ENCODE measurements at regions not wholly inside any gene's neighbourhood (a gene's known extent, or its start where the extent isn't known, plus 50 kb on each side); places are given as distances from the start of the nearest gene placed in this dataset.
"Not testable (repeated sequence)": the region's sequence is repeated elsewhere in the genome, so short reads cannot be mapped to it uniquely, and the experiment has no call there.

DNA sequence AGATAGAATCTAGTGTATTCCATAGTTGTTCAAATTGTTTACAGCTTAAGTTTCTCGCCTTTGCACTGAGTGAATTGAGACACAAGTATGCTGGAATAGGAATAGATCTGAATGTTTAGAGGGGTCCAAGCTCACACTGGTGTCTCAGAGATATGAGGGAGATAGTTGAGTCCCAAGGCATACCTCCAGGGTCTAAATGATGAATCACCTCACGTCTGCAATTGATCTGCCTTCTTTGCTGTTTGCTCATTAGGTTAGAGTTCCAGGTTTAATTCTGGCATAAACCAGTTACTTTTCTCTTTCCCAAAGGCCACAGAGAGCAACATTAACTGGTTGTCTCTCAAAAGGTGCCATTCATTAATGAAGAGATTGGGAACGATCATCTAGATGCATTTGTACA lies 106.3 kb upstream of the MME start:
- no peak for DNase-seq

DNA sequence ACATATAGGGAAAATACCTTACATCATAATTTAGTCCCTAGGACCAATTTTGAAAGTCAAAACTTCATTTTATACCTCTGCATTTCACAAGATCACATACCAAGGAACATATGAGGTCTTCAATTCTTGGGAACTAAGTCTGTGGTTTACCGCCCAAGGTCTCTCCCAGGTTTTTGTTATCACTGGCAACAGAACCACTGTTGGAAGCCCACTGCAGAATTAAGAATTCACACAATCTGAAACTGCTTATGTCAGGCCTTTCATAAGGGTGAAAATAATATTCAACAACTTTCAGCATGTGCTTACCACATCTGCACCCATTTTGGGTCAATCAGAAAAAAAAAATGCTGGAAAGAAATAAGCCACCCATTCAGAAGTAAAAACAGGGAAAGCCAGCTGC lies 107.2 kb upstream of the MME start:
- no peak for DNase-seq

DNA sequence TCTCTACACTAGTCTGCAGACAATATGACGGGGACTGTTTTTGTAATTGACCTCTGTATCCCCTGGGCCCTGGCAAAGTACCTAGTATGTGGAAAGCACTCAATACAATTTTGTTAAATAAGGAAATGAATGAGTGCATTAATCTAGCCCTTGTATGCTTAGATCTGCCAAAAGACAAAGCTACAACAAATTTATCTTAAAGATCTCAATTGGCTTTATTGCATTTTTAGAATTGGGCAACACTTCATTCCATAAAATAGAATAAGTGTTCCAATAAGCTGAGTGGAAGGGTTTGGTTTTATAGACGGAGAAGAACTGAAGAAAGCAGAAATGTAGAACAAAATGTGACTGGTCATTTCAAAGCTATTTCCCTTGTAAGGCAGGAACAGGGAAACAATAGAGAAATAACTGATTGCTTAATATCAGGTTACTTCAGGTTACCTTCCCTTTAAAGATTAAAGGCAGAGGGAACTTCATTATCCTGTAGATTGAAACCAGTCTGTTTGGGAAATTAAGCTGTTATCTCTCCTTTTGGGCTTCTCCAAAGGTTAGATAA lies 108.3 kb upstream of the MME start:
- no peak for DNase-seq

DNA sequence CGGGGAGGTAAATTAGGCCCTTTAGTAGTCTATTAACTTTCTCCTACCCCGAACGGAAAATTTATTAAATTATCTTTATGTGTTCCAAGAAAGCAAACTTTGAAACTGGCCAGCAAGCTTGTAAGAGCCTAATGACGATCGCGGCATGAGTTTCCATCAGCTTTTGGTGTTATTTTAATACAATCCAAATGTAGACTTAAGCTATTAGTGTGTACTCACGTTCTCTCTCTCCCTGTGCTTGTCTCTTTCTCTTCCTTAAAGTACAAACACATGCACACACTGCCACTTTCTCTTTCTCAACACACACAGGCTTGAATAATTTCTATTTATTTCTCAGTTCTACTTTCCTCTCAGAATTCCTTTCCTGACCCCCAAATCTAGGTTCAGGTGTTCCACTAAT lies 108.8 kb upstream of the MME start:
- no peak for DNase-seq

DNA sequence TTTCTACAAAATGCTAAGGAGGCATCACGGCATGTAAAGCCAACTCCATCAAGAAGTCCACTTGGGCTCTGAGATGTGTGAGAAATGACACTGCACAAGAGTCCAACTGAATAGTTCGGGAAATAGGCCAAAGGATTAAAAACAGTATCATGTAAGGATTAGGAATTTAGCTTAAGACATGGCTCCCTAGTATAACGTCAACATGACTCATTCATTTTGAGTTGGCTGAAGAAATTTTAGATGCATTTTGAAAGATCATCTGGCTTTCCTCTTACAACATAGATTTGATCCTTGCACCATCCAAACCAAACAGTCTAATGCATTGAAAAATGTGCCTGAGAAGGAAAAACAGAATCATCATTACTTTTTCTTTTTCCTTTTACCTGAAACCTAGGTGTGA lies 109.3 kb upstream of the MME start:
- DNase-seq: no peak

DNA sequence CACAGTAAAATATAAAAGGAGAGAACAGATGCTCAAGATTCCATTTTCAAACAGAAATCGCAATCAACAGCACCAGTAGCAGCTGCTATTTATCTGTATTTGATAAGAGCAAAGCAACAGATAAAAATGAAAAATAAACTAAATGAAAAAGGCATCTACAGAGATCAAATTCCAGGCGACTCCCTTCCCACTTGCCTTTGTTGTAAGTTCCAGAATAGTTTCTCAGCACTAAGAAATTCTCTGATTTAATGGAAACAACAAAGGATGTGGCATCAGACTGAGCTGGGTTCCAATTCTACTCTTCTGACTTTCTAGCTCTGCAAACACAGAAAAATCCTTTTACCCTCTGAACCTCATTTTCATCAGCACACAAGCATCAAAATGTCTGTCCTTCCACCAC lies 110.8 kb upstream of the MME start:
- DNase-seq: no peak

DNA sequence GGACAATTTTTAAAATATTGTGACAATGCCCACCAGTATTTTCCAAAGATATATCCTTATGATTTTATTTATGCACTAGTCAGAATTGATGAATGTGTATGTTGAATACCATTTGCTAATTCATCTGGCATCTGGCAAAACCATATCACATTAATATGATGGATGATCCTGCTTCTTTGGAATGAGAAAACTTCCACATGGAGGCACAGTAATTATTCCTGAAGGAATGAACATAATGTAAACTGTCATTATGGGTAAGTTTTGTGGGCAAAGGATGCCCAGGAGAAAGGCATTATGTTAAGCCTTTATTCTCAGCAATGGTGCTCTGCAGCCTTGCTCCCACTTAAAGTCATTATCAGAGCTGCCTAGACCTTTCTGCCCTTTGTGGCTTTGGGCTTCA lies 113.0 kb upstream of the MME start:
- no peak for DNase-seq

DNA sequence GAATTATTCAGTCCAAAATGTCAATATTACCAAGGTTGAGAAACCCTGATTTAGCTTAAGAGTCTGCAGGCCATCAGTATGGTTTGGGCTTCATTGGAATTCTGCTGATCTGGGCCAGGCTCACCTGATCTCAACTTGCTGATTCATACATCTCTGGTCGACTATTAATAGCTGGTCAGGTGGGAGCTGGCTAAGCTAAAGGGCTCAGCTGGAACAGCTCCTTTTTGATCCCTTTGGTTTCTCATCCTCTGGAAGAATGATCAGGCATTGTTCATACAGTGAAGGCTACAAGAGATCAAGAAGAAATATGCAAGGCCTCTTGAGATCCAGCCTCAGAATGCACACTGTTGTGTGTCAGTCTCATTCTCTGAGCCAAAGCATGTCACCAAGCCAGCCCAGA lies 123.3 kb upstream of the MME start:
- no peak for DNase-seq

DNA sequence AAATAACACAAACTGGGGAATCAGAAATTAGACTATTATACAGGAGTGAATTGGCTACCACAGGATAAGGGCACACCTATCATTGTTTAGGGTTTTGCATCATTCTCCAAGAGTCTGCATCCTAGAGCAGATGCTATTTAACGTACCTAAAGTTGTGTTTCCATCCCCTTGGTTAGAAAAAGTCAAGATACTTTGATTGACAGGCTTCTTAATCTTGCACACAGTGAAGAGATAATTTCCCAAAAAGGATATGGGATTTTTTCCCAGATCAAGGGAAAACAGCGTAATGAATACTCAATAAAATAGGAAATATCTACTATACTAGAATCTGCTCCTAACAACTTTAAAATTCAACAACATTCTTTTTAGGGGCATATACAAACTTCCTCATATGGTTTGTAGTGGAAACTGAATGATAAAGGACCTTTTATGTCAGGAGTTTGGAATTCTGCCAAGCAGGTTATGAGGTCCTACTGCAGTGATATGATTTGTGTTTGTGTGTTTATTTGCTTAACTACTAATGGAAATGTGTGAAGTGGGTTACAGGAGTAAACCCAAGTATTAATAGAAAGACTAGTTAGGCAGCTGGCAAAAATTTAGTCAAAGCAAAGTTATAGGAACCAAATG lies 124.1 kb upstream of the MME start:
- DNase-seq: no peak

DNA sequence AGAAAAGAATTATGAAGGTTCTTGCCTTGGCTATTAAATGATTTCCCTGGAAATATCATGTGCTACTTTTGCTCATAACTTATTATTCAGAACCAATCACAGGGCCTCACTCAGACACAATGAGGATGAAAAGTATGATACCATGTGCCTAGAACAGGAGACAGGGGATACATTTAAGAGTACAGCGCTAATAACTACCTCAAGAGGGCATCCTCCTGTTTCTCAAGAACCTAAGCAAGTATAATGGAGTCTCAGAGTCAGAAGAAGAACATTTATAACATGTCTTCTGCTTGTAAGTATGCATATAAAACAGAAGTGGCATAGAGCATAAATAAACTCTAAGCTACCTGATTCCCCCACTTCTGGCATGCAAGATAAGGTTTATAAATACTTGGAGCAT lies 125.4 kb upstream of the MME start:
- no peak for DNase-seq

DNA sequence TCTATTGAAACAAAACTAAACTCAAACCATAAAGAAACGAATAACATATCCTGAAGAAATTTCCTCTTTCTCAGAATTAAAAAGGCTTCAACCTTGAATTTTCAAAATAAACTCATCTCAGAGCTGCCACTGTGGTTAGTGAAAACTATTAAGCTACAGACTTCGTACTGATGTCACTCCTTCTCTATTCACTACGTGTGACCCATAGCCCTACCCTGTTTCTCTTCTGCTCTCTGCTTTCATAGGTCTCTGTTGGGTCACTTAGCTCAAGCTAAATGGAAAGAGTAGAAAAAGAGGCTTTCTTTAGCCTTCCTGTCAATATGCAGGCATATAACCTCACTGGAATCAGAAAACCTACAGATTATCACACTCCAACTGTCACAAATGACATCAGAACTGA lies 126.6 kb upstream of the MME start:
- no peak for DNase-seq

DNA sequence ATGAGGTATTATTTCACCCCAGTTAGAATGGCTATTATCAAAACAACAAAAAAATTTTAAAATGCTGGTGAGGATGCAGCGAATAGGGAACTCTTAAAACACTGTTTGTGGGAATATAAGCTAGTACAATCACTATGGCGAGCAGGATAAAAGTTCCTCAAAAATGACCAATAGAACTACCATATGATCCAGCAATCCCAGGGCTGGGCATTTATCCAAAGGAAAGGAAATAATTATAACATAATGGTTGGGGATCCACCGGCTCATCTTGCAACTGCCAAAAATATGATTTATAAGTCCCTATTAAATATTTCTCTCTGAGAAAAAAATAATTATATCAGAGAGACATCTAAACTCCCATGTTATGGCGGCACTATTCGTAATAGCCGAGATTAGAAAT lies 127.6 kb upstream of the MME start:
- no peak for DNase-seq

DNA sequence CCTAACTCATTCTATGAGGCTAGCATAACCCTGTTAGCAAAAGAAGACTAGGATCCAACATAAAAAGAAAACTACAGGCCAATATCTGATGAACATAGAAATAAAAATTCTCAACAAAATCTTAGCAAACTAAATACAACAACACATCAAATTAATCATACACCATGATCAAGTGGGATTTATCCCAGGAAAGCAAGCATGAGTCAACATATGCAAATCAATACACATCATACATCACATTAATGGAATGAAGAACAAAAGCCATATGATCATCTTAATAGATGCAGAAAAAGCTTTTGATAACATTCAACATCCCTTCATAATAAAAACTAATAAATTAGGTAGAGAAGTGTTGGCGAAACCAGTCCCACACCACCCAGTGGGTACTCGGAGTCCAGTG lies 136.1 kb upstream of the MME start:
- no peak for DNase-seq

DNA sequence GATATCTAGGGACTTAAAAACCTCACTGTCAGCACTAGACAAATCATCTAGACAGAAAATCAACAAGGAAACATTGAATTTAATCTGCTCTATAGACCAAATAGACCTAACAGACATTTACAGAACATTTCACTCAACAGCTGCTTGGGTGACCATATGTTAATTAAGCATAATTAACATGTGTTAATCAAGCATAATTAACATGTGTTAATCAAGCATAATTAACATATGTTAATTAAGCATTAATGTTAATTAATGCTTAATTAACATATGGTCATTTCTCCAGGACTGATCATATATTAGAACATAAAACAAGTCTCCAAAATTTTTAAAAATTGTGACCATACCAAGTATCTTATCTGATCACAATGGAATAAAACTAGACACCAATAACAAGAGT lies 137.3 kb upstream of the MME start:
- no peak for DNase-seq

DNA sequence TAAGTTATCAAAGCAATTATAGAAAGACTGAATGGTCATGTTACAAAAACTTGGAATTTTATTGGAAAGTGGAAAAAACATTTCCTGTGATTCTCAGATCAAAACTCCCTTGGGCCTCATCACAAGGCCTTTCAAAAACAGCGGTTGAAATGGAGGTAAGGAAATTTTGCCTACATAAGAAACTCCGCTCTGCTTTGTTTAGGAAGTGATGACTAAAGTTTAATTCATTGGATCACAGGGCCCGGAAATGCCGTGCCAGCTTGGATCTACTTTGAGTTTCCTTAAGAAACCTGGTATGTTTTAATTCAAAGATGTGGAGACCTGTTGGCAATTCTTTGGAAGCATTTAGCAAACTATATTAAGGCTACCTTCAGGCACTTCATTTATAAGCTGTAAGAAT lies 143.9 kb upstream of the MME start:
- no peak for DNase-seq

DNA sequence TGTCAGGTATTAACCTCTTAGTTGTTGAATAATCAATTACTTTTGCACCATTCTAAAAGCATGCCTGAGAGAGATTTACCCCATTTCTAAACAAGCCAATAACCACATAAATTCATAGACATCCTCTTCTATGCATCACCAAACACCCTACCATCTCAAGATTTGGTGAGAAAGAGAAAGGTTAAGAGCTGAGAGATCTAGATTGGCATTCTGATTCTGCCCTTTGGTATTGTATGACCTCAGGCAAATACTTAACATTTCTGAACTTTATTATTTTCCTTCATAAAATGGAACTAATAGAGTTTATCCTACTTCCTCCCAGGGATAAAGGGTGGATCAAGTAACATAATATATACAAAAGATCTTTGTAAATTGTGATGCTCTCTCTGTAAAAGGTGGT lies 146.5 kb upstream of the MME start:
- no peak for DNase-seq

DNA sequence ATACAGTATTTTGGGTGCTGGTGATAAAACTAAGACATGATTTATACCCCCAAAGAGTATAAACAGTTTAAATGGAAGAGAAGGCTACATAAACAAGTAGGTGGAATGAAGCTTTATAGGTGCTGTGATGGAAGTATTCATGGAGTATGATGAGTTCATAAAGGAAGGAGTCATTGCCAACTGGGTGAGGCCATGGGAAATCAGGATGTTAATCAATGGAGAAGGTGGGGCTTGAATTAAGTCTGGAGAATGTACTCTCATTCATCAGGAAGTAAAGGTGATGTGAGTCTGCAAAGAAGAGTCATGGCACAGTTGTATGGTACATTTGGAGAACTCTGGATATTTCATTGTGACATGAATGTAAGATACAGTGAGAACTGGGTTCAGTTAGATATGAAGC lies 147.5 kb upstream of the MME start:
- DNase-seq: no peak

DNA sequence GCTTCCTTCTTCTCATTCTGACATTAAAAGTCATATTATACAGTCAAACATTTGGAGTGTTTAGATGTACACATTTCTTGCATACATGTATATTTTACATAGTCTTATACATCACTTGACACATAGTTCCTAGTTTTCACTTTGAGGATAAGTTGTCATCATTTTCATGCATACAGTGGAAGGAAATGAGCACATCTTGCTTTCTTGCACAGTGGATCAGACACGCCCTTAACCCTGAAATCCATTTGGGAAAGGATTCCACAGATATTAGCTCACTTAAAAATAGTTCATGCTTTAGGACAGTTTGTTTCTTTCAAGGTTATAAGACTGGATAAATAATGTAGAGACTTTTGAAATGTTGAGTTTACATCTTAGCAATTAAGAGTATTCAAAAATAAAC lies 148.6 kb upstream of the MME start:
- DNase-seq: no peak

DNA sequence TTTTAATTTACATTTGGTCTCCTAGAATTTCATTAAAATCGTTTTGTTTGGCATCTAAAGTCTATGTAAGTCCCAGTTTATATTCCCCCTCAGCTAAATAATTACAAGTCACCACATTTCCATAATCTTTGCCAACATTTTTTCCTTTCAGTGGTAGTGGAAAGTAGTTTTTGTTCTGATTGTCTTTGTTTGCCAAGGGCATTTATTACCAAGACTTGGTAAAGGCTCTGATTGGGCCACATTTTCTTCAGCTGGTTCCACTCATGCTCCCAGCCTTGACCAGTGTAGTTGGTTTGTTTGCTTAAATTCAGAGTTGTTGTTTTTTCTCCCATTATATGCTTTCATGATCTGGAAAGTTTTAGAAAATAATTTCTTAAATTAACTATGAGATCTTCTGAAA lies 153.4 kb upstream of the MME start:
- DNase-seq: no peak

DNA sequence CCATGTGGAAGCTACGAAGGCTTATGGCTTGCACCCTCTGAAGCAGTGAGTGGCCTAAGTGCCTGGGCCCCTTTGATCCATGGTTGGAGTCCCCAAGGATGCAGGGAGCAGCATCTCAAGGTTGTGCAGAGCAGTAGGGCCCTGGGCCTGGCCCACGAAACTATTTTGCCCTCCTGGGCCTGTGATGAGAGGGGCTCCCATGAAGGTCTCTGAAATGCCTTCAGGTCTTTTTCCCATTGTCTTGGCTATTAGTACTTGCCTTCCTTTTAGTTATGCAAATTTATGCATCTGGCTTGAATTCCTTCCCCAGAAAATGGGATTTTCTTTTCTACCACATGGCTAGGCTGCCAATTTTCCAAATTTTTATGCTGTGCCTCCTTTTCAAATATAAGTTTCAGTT lies 158.8 kb upstream of the MME start:
- no peak for DNase-seq

DNA sequence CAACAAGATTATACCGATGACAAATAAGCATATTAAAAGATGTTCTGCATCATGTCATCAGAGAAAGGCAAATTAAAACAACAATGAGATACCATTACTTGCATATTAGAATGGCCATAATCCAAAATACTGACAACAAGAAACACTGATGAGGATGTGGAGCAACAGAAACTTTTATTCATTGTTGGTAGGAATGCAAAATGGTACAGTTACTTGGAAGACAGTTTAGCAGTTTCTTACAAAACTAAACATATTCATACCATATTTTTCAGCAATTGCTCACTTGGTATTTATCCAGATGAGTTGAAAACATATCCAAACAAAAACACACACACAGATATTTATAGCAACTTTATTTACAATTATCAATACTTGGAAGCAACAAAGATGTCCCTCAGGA lies 160.9 kb upstream of the MME start:
- no peak for DNase-seq

DNA sequence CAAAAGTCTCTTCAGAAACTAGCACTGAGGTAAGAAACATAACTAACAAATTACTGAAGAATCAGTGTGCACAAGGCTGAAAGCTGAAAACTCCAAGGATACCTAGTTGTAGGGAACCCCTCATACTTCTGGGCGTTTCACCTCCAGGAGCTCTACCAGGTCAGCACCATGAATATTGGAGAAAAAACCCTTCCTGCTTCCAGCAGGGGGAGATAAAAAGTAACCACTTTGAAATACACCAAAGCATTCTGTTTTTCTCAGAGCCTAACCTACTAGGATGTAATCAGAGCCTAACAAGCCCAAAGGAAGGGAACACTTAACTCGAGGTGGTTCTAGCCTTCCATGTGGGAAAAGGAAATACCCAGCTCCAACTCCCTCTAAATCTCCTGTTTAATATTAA lies 175.8 kb upstream of the MME start:
- no peak for DNase-seq

DNA sequence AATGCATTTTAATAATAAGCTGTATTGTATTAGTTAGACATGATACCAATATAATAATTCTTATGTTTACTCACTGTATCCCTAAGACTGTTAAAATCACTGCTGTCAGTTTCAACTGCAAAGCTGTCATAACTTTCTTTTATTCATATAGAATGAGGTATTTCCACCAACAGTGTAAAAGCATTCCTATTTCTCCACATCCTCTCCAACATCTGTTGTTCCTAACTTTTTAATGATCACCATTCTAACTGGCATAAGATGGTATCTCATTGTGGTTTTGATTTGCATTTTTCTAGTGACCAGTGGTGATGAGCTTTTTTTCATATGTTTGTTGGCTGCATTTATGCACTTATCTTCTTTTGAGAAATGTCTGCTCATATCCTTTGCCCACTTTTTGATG lies 177.6 kb upstream of the MME start:
- not testable (repeated sequence) for DNase-seq

DNA sequence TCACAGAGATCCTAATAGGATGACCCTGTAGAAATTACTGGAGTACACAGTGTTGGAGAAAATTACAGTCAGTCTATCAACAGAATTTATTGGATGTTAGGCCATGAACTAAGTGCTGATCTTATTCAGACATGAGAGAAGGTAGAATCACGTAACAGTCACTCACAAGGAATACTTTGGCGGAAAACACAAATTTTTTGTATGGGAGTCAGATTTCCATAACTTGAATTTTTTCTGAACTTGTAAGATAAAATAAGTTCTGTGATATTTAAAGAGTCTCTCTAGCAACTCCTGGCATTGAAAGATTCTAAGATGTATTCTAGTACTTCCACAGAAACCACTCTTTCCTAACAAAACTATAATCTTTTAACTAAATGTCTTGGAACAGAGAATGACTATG lies 178.8 kb upstream of the MME start:
- DNase-seq: no peak

DNA sequence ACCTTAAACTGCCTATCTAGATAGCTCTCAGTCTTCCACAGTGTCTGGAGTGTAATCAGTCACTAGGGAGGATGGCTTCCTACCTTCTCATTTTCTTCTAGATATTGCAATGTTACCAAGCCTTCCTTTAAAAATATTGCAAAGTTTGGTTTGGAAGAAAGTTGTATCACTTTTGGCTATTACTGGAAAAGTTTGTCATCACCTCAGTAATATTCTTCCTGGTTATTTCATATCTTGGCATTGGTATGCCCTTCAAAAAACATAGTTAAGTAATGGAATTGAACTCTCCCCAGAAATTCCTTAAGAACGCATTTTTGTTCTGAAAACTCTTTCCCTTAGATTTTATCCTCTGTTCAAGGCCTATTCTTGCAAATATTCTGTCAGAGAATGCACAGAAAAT lies 179.3 kb upstream of the MME start:
- DNase-seq: no peak

DNA sequence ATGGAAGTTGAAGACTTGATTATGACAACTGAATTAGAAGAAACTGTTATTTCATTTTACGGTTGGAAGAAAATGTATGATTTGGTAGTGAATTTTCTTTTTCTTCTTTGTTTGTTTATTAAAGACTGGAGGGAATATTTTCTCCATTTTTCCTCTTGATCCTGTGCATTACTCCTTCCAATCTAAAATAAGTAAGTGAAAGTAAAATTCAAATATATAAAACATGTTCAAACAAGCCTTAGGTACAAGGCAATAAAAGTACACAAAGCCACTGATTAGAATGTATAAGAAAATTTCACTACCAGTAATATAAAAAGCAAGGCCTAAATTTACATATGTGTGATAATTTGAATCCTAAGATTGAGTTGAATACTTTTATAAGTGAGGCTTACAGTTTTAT lies 181.2 kb upstream of the MME start:
- no peak for DNase-seq
